Muscle of leg (tissue), 3 donors: ENCODE measurements at regions not wholly inside any gene's neighbourhood (a gene's known extent, or its start where the extent isn't known, plus 50 kb on each side); places are given as distances from the start of the nearest gene placed in this dataset.

Source experiments
- DNase-seq: peaks from one replicate; pipeline ENCODE4 v3.0.0; 2013
- H3K27ac ChIP-seq: one replicate; pipeline ENCODE4 v1.5.1; 2013; ENCODE audit warnings: mild to moderate bottlenecking, low read length, control low read depth
- H3K27me3 ChIP-seq: one replicate; pipeline ENCODE4 v1.6.1; 2013; ENCODE audit warnings: low read length; ENCODE audit not compliant: control insufficient read depth, insufficient read depth
- H3K36me3 ChIP-seq: one replicate; pipeline ENCODE4 v1.6.1; 2013; ENCODE audit warnings: low read length; ENCODE audit not compliant: control insufficient read depth, insufficient read depth
- H3K4me1 ChIP-seq: one replicate; pipeline ENCODE4 v1.6.1; 2013; ENCODE audit warnings: low read length; ENCODE audit not compliant: control insufficient read depth, insufficient read depth
- H3K4me3 ChIP-seq: one replicate; pipeline ENCODE4 v1.5.1; 2013; ENCODE audit warnings: low read length, control low read depth
- H3K9me3 ChIP-seq: replicated peaks from 2 replicates; pipeline ENCODE4 v1.6.1; 2013; ENCODE audit warnings: low read depth, low read length; ENCODE audit not compliant: control insufficient read depth
- WGBS: methylation state at CpG from one replicate; pipeline ENCODE4 v1.1.5; 2013; ENCODE audit warnings: missing lambda C conversion rate; ENCODE audit not compliant: insufficient coverage; 5-methylcytosine and 5-hydroxymethylcytosine counted together

DNA sequence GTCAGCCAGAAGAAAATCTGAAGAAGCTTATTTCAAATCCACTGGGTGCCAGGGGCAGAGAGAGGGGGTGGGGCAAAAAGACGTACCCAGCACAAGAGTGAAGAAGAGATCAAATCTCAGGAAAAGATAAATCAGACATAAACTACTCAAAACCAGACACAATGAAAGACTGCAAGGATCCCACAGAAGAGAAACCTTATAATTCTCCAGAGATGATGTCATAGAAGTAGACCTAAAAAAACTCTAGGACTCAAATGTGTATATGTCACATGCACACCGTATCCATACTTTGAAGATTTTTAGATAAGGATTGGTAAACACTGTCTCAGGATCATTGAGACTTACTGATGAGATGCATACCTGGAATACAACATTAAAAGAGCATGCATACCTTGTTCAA lies 98.5 kb upstream of the PIK3CG start:
- no peaks in the 10 kb centered on the region for H3K36me3 ChIP-seq
- H3K27ac ChIP-seq, result no peak overlapping the region
- H3K4me3 ChIP-seq, result no peak overlapping the region
- no peak for DNase-seq
- no peaks in the 10 kb centered on the region for H3K27me3 ChIP-seq
- no peaks in the 10 kb centered on the region for H3K4me1 ChIP-seq
- no peaks in the 10 kb centered on the region for H3K9me3 ChIP-seq
- WGBS, result no CpG with 5 or more reads among the region's 2 CpGs

DNA sequence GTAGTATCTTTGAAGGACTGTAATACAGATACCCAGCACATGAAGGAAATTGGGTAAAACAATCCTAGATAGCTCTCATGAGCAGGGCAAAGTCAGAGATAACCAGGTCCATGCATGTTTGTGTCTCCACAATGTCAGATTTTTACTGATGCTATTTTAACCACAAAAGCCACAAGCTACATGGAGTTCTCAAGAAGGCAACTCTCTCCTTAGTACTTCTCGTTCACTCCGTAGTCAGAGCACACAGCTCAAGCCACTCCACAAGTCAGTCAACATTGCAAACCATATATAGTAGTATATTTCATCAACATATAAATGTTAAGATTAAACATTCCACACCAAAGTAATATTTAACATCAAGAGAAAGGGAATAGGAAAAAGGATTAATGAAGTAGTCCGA lies 98.0 kb upstream of the PIK3CG start:
- Histone ChIP-seq H3K27ac (no peak overlapping the region), H3K36me3 (no peaks in the 10 kb centered on the region), H3K4me3 (no peak overlapping the region), H3K4me1 (no peaks in the 10 kb centered on the region), H3K9me3 (no peaks in the 10 kb centered on the region), H3K27me3 (no peaks in the 10 kb centered on the region)
- WGBS, result 71% methylated on average over 1 of the region's 3 CpGs
- no peak for DNase-seq

DNA sequence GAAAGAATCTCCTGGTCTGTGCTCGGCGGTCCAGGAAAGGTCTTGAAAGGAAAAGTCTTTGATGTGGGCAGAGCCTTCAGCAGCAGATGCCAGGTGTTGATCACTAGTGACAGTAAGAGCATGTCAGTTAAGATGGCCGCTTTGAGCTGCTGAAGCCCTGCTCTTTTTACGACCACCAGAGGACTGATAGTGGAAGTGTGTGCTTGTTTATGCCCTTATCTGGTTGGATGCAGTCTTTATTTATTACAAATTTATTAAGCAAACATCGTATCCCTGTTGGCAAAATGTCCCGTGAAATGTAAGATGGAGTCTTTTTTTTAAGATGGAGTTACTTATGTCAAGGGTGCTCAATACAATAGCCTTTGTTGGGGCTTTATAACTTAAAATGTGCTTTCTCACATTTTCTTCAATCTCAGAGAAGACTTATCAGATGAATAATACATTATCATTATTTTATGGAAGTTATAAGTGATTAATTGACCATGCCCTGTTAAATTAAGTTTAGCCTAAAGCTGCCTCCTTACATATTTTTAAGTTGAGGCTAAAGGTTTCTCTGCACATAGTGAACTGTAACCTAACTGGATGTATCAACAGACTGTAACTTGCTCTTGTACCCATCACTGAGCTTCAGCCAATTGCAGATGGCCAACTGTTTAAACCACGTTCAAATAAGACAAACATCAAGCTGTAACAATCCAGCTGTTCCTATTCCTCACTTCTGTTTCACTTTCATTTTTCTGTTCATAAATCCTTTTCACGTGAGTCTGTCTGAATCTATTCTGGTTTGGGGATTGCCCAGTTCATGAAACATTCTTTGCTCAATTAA lies 97.4 kb upstream of the PIK3CG start:
- Histone ChIP-seq H3K4me1 (no peaks in the 10 kb centered on the region), H3K36me3 (no peaks in the 10 kb centered on the region), H3K4me3 (no peak overlapping the region), H3K27me3 (no peaks in the 10 kb centered on the region), H3K9me3 (no peaks in the 10 kb centered on the region), H3K27ac (no peak overlapping the region)
- DNase-seq, result no peak
- 28% methylated on average over 4 of the region's 8 CpGs for WGBS

DNA sequence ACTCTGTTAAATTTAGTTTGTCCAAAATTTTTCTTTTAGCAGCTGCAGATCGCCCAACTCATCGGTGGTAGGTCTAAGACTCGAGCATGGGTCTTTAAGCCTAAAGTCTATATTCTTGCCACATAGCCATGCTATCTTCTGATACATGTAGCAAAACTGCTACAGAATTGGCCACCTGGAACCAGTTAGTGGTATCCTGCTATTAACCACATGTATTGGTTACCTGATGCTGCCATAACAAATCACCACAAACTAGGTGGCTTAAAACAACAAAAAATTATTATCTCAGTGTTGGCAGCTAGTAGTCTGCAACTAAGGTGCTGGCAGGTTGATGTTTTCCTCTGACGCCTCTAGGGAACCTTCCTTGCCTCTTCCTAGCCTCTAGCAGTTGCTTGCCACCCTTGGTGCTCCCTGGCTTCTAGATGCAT lies 96.7 kb upstream of the PIK3CG start:
- no peak for DNase-seq
- no peaks in the 10 kb centered on the region for H3K36me3 ChIP-seq
- no peaks in the 10 kb centered on the region for H3K27me3 ChIP-seq
- H3K4me1 ChIP-seq, result no peaks in the 10 kb centered on the region
- no peak overlapping the region for H3K4me3 ChIP-seq
- H3K27ac ChIP-seq, result no peak overlapping the region
- WGBS, result 78% methylated on average over 3 of the region's 4 CpGs
- no peaks in the 10 kb centered on the region for H3K9me3 ChIP-seq

DNA sequence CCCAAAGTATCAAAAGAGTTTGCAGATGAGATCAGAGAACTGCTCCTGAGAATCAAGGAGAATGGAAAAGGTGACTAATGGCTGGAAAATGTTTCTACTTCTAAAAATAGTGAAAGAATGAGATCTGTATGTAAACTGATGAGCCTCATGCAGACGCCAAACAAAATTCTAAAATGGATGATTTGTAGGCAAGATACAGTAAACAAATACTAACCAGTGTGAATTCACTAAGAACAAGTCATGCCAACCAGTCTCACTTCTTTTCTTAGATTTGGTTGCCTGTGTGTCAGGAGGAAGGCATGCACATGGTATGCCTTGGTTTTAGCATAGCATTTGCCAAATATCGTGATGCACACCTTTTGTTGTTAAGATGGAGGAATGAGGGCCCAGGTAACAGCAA lies 94.9 kb upstream of the PIK3CG start:
- Histone ChIP-seq H3K4me3 (no peak overlapping the region), H3K9me3 (no peaks in the 10 kb centered on the region), H3K36me3 (no peaks in the 10 kb centered on the region), H3K27ac (no peak overlapping the region), H3K27me3 (no peaks in the 10 kb centered on the region), H3K4me1 (no peaks in the 10 kb centered on the region)
- WGBS, result 71% methylated on average over 1 of the region's 2 CpGs
- no peak for DNase-seq

DNA sequence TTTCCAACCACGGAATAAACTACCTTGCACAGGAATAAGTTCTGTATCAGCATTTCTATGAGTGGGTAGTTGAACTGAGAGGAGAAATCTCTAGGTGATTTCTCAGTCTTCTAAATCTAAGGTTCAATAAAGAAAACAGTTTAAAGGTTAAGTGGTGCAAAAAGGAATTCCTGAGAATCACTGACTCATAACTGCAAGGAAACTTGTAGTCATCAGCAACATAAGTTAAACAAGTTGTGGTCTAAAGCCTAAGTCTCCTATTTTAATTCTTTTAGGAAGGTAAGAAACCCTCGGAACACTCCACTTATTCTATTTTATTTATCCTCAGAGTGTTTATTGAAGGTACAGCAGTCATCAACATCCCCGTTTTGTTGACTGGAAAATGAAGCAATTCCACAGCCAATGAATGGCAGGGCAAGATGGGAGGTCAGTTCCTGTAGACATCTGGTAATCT lies 92.4 kb upstream of the PIK3CG start:
- H3K27ac ChIP-seq, result no peak overlapping the region
- WGBS, result no CpG with 5 or more reads among the region's 3 CpGs
- no peak for DNase-seq
- no peaks in the 10 kb centered on the region for H3K27me3 ChIP-seq
- no peaks in the 10 kb centered on the region for H3K36me3 ChIP-seq
- H3K4me3 ChIP-seq, result no peak overlapping the region
- H3K4me1 ChIP-seq, result no peaks in the 10 kb centered on the region
- no peaks in the 10 kb centered on the region for H3K9me3 ChIP-seq

DNA sequence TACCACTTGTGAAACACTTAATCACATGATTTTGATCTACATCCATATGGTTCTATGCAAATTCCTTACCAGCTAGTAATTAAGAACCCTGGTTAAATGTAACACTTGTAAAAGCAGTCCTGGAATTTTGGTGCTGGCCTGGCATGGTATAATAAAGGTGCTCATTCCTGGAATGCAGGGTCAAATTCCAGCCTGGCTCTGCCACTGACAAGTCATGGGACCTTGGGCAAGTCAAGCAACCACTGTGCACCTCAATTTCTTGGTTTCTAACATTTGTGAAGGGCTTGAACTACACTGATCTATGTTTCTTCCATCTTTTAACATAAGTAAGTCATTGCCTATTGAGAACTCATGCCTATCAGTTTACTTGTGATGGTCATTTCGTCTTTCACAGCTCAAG lies 91.9 kb upstream of the PIK3CG start:
- no CpG with 5 or more reads among the region's 1 CpG for WGBS
- DNase-seq, result no peak
- Histone ChIP-seq H3K9me3 (no peaks in the 10 kb centered on the region), H3K4me3 (no peak overlapping the region), H3K27me3 (no peaks in the 10 kb centered on the region), H3K4me1 (no peaks in the 10 kb centered on the region), H3K27ac (no peak overlapping the region), H3K36me3 (no peaks in the 10 kb centered on the region)

DNA sequence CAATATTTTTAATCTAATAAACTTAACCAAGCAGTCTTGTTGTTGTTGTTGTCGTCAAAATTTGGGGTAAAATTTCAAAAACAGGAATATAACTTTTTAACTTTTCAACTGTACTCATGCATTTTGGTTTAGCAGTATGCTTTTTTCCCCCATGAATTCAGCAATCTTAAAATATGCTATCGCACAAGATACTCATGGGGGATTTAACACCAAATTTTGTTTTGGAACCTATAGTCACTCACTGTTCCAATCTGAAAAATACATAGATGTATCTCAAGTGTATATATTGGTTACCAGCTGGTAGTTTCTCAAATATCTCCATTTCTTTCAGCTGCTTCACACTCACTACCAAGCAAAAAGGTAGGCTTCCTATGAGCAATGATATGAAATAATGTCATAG lies 91.4 kb upstream of the PIK3CG start:
- no peak for DNase-seq
- Histone ChIP-seq H3K27me3 (no peaks in the 10 kb centered on the region), H3K36me3 (no peaks in the 10 kb centered on the region), H3K9me3 (no peaks in the 10 kb centered on the region), H3K4me3 (no peak overlapping the region), H3K27ac (no peak overlapping the region), H3K4me1 (no peaks in the 10 kb centered on the region)
- WGBS, result no CpG with 5 or more reads among the region's 2 CpGs

DNA sequence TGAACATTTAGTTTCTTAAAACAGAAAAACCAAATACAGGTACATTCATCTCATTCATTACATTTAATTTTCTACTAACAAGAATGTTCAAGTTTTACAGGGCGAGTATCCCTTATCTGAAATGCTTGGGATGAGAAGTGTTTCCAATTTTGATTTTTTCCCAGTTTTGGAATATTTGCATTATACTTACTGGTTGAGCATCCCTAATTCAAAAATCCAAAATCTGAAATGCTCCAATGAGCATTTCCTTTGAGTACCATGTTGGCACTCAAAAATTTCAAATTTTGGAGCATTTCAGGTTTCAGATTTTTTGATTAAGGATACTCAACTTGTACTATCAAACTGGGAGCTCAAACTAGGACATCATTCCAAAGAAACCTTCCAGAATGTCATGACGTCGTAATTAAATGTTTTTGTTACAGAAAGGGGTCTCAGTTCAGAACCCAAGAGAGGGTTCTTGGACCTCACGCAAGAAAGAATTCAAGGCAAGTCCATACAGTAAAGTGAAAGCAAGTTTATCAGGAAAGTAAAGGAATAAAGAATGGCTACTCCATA lies 90.8 kb upstream of the PIK3CG start:
- DNase-seq, result no peak
- no peak overlapping the region for H3K4me3 ChIP-seq
- 87% methylated on average over 3 of the region's 4 CpGs for WGBS
- no peaks in the 10 kb centered on the region for H3K27me3 ChIP-seq
- no peaks in the 10 kb centered on the region for H3K9me3 ChIP-seq
- H3K27ac ChIP-seq, result no peak overlapping the region
- no peaks in the 10 kb centered on the region for H3K36me3 ChIP-seq
- no peaks in the 10 kb centered on the region for H3K4me1 ChIP-seq

DNA sequence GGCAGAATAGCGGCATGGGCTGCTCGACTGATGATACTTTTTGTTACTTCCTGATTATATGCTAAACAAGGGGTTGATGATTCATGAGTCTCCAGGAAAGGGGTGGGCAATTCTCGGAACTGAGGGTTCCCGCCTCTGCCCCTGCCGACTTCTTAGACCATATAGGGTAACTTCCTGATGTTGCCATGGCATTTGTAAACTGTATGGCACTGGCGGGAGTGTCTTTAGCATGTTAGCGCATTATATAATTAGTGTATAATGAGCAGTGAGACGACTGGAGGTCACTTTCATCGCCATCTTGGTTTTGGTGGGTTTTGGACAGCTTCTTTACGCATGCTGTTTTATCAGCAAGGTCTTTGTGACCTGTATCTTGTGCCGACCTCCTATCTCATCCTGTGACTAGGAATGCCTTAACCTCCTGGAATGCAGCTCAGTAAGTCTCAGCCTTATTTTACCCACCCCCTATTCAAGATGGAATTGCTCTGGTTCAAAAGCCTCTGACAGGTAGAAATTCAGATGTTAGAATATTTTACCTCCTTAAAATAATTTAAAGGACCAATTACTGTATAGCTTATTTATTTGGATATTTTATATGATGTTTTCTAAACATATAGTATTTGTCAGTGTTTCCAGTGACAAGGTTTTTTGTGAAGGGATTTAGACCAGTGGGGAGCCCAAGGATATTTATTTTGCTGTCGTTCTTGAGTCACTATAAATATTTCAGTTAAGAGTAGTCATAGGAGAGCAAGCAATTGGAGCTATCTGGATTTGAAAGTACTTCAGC lies 90.1 kb upstream of the PIK3CG start:
- H3K9me3 ChIP-seq, result no peaks in the 10 kb centered on the region
- no peak overlapping the region for H3K27ac ChIP-seq
- H3K27me3 ChIP-seq, result no peaks in the 10 kb centered on the region
- 84% methylated on average over 6 of the region's 12 CpGs for WGBS
- H3K4me3 ChIP-seq, result no peak overlapping the region
- H3K4me1 ChIP-seq, result no peaks in the 10 kb centered on the region
- no peak for DNase-seq
- no peaks in the 10 kb centered on the region for H3K36me3 ChIP-seq
